Stomach (tissue), 8 donors: ENCODE measurements at regions not wholly inside any gene's neighbourhood (a gene's known extent, or its start where the extent isn't known, plus 50 kb on each side); places are given as distances from the start of the nearest gene placed in this dataset.
"Not testable (repeated sequence)": the region's sequence is repeated elsewhere in the genome, so short reads cannot be mapped to it uniquely, and the experiment has no call there.

Experiments
- DNase-seq, 2 donors: peaks; one replicate each; pipeline versions ENCODE4 v3.0.0 to v3.0.0-alpha.2; 2013 to 2019
- H3K27ac ChIP-seq, 5 donors: fragments of 200-600 bp in 4 of 5; sonication (generic) in 4 of 5; one replicate each; pipeline ENCODE4 v1.5.1; 2013 to 2019; ENCODE audit warnings: mild to moderate bottlenecking in 1 of 5, moderate library complexity in 1 of 5
- H3K27me3 ChIP-seq, 3 donors: fragments of 200-600 bp; sonication (generic); one replicate each; pipeline ENCODE4 v1.5.1; 2017 to 2019; ENCODE audit warnings: mixed run types in 1 of 3
- H3K36me3 ChIP-seq, 4 donors: fragments of 200-600 bp; sonication (generic); 1 replicate in 3 of 4; 2 replicates in 1 of 4; pipeline ENCODE4 v1.5.1; 2016 to 2019
- H3K4me1 ChIP-seq, 4 donors: fragments of 200-600 bp; sonication (generic); one replicate each; pipeline ENCODE4 v1.5.1; 2016 to 2019
- H3K4me3 ChIP-seq, 4 donors: fragments of 200-600 bp; sonication (generic) in 3 of 4; one replicate each; pipeline ENCODE4 v1.5.1; 2016 to 2019; ENCODE audit warnings: mild to moderate bottlenecking in 1 of 4
- H3K9me3 ChIP-seq, 4 donors: fragments of 200-600 bp; sonication (generic); one replicate each; pipeline ENCODE4 v1.5.1; 2016 to 2019
- EP300 ChIP-seq: sonication (generic); formaldehyde crosslinking; IDR thresholded peaks from one replicate; pipeline ENCODE4 v1.6.1; 2017; ENCODE audit warnings: antibody characterized with exemption
- POLR2A ChIP-seq, 4 donors: fragments of 450-650 bp; IDR thresholded peaks; one replicate each; pipeline ENCODE4 v1.6.1; 2016; ENCODE audit warnings: antibody characterized with exemption in 4 of 4, control low read depth in 2 of 4, mild to moderate bottlenecking in 1 of 4, moderate library complexity in 1 of 4
- POLR2AphosphoS5 ChIP-seq, 3 donors: sonication (generic); formaldehyde crosslinking; IDR thresholded peaks; one replicate each; pipeline ENCODE4 v1.6.1; 2016; ENCODE audit warnings: antibody characterized with exemption in 3 of 3
- WGBS, 5 donors: extraction: QIAGEN DNeasy Blood & Tissue Kit in 3 of 5; methylation state at CpG; one replicate each; pipeline versions ENCODE4 v1.1.5 to v1.1.7; 2013 to 2018; 5-methylcytosine and 5-hydroxymethylcytosine counted together
- intact Hi-C: fragments of 100-400 bp; cut with DNase I; formaldehyde crosslinking; loops from one replicate; pipeline ENCODE4 v1.15.1; 2023; ENCODE audit warnings: low total_unique reads
- TF ChIP-seq, protein P1 (sequence below), 7 experiments: fragments of 450-650 bp in 4 of 7; fragments of 200-600 bp in 3 of 7; sonication (generic) in 3 of 7; IDR thresholded peaks; one replicate each; pipeline ENCODE4 v1.5.1; 2016 to 2019; ENCODE audit warnings: antibody characterized with exemption in 7 of 7, control low read depth in 2 of 7, mild to moderate bottlenecking in 1 of 7
- donor health status: healthy with polysubstance abuse.
- donor health status: Bipolar disorder and iron deficiency.
- donor health status: healthy.

DNA sequence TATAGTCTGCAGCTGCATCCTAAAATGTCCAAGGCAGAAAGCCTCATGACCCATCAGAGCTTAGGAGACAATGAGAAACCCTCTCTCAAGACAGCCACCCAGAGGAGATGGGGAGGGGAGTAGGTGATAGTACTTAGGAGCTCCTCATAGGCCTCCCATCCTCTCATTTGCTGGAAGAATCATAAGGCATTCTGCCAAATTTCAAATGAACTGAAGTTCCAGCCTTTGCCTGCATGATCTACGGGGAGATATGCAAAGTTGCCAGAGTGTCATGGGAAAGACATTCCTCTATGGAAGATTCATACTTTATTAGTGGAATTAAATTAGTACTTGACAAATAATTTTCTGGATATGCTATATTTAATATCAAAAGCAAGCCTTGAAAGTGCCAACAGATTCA is 194.1 kb upstream of the GJE1 start:
- Histone ChIP-seq H3K27me3 (no peaks in the 10 kb centered on the region), H3K4me1 (no peaks in the 10 kb centered on the region), H3K36me3 (no peaks in the 10 kb centered on the region), H3K27ac (no peak overlapping the region), H3K4me3 (no peak overlapping the region), H3K9me3 (peaks cover 0 to 25% (median 9%) of the 10 kb centered on the region in 4 donors)
- WGBS, 5 donors: 72 to 91% (median 84%) methylated on average over 1 of the region's 1 CpG
- no peak for DNase-seq
- intact Hi-C loops: no loop called here
- TF ChIP-seq POLR2A (IDR thresholded peaks at IDR 0.05): no peak
- TF ChIP-seq, protein P1, sequence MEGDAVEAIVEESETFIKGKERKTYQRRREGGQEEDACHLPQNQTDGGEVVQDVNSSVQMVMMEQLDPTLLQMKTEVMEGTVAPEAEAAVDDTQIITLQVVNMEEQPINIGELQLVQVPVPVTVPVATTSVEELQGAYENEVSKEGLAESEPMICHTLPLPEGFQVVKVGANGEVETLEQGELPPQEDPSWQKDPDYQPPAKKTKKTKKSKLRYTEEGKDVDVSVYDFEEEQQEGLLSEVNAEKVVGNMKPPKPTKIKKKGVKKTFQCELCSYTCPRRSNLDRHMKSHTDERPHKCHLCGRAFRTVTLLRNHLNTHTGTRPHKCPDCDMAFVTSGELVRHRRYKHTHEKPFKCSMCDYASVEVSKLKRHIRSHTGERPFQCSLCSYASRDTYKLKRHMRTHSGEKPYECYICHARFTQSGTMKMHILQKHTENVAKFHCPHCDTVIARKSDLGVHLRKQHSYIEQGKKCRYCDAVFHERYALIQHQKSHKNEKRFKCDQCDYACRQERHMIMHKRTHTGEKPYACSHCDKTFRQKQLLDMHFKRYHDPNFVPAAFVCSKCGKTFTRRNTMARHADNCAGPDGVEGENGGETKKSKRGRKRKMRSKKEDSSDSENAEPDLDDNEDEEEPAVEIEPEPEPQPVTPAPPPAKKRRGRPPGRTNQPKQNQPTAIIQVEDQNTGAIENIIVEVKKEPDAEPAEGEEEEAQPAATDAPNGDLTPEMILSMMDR (IDR thresholded peaks at IDR 0.05): no peak
- TF ChIP-seq POLR2AphosphoS5 (IDR thresholded peaks at IDR 0.05): no peak
- TF ChIP-seq EP300: no peak

DNA sequence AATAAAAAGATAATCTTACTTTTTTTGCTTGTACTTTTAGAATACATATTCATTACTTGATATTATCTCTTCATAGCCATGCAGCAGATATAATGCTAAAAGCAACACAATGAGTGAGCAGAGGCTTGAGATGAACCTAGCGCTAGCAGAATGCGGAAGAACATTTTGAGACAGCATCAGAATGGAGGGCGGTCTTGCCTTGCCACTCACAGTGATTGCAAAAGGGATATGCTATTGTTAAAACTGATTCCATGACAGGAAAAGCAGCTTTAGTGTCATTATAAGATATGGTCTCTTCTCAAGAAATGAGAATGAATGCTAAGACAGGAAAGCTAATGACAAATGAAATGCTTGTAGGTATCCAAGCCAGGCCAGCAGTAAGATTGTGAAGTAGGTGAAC is 200.0 kb upstream of the GJE1 start:
- intact Hi-C loops: no loop called here
- H3K27ac ChIP-seq: no peak overlapping the region
- 52 to 95% (median 84%) methylated on average over 3 of the region's 3 CpGs for WGBS, 5 donors
- no peak for DNase-seq
- no peaks in the 10 kb centered on the region for H3K27me3 ChIP-seq
- TF ChIP-seq POLR2AphosphoS5 (IDR thresholded peaks at IDR 0.05) (no peak), POLR2A (IDR thresholded peaks at IDR 0.05) (no peak)
- TF ChIP-seq, protein P1 (IDR thresholded peaks at IDR 0.05): no peak
- peaks cover 0 to 4% (median 0%) of the 10 kb centered on the region in 4 donors for H3K9me3 ChIP-seq
- no peaks in the 10 kb centered on the region for H3K36me3 ChIP-seq
- H3K4me3 ChIP-seq: no peak overlapping the region
- H3K4me1 ChIP-seq: no peaks in the 10 kb centered on the region

DNA sequence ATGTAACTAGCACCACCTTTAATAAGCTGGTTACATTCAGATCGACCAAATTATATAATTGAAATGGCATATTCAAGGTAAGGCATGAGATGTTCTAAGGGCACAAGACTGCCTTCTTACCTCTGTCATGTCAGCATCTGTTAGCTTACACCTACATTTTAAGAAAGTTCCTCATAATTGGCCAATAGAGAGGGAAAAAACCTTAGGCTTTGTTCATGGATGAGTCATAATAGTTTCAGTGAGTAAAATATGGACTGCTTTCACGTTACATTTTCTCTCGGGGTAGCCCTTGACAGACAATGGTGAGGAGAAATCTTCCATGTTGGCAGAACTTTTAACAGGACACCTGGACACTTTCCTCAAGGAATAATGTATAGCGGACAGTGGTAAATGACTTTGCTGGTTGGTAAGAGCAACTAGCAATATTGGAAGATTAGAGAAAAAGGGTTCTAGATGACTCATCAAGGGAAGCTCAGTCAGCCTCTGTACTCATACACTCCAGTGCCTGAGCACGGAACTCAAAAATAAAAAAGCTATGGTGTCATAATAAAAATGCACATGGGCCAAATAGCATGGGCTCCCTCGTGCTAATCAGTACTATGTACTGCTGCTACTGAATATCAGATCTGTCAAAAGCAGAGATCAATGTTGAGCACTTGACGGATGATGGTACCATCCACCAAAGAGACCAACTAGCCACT is 206.4 kb upstream of the GJE1 start:
- H3K4me1 ChIP-seq, H3K36me3 ChIP-seq, H3K9me3 ChIP-seq, H3K27me3 ChIP-seq, H3K4me3 ChIP-seq, intact Hi-C loops, DNase-seq, H3K27ac ChIP-seq: not testable (repeated sequence)
- 61 to 83% (median 63%) methylated on average over 4 of the region's 7 CpGs for WGBS, 5 donors

DNA sequence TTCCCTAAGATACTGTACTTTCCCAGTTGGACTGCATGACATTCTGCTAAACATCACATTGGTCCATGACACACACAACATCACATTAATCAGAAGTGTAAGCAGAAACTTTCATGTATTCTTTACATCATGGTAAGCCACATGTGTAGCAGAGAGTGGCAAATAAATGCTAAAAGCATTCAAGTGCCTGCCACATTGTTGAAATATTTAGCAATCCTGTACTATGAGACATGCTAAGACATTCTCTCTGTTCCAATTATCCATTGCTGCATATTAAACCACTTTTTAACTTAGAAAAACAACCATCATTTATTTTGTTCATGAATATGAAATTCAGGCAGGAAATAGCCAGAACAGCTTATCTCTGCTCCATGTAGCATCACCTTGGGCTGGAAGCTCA is 207.7 kb upstream of the GJE1 start:
- intact Hi-C loops: no loop called here
- H3K27me3 ChIP-seq: no peaks in the 10 kb centered on the region
- H3K36me3 ChIP-seq: no peaks in the 10 kb centered on the region
- H3K4me3 ChIP-seq: no peak overlapping the region
- no peaks in the 10 kb centered on the region for H3K9me3 ChIP-seq
- H3K27ac ChIP-seq: no peak overlapping the region
- no peak for DNase-seq
- no peaks in the 10 kb centered on the region for H3K4me1 ChIP-seq
- TF ChIP-seq POLR2AphosphoS5 (IDR thresholded peaks at IDR 0.05): no peak
- TF ChIP-seq POLR2A (IDR thresholded peaks at IDR 0.05): no peak
- no peak for TF ChIP-seq EP300
- TF ChIP-seq, protein P1 (IDR thresholded peaks at IDR 0.05): no peak

DNA sequence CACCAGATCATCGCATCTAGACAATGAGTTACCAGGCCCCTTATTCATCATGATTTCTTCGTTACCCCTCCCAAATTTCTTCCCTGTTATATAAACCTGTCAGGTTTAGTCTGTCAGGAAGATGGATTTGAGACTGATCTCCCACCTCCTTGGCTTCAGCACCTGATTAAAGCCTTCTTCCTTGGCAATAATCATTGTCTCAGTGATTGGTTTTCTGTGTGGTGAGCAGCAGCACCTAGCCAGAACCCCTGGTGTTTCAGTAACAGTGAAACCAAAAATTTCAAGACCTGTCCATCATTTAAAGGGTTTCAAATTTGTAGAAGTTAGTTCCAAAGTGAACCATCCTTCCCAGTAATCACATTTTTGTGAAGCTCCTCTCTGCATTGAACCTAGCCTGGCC is 209.8 kb upstream of the GJE1 start:
- H3K9me3 ChIP-seq: no peaks in the 10 kb centered on the region
- WGBS, 5 donors: 69 to 76% (median 73%) methylated on average over 2 of the region's 2 CpGs
- no peak for DNase-seq
- no peaks in the 10 kb centered on the region for H3K4me1 ChIP-seq
- H3K36me3 ChIP-seq: no peaks in the 10 kb centered on the region
- no peak overlapping the region for H3K27ac ChIP-seq
- intact Hi-C loops: no loop called here
- TF ChIP-seq EP300 (no peak), POLR2A (IDR thresholded peaks at IDR 0.05) (no peak), POLR2AphosphoS5 (IDR thresholded peaks at IDR 0.05) (no peak)
- TF ChIP-seq, protein P1 (IDR thresholded peaks at IDR 0.05): no peak
- no peak overlapping the region for H3K4me3 ChIP-seq
- H3K27me3 ChIP-seq: no peaks in the 10 kb centered on the region

DNA sequence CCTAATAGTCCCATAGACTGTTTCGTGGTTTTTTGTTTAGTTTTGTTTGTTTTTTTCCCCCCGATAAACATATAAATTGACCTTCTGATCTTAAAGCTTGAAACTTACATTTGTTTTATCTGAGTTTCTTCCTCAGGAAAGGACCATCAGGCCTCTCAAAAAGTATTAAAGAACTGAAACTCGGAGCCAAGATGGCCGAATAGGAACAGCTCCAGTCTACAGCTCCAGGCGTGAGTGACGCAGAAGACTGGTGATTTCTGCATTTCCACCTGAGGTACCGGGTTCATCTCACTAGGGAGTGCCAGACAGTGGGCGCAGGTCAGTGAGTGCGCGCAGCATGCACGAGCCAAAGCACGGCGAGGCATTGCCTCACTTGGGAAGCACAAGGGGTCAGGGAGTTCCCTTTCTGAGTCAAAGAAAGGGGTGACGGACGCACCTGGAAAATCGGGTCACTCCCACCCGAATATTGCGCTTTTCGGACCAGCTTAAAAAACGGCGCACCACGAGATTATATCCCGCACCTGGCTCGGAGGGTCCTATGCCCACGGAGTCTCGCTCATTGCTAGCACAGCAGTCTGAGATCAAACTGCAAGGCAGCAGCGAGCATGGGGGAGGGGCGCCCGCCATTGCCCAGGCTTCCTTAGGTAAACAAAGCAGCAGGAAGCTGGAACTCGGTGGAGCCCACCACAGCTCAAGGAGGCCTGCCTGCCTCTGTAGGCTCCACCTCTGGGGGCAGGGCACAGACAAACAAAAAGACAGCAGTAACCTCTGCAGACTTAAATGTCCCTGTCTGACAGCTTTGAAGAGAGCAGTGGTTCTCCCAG is 215.8 kb upstream of the GJE1 start:
- H3K4me3 ChIP-seq, H3K27me3 ChIP-seq, H3K4me1 ChIP-seq, DNase-seq, intact Hi-C loops, H3K36me3 ChIP-seq, H3K27ac ChIP-seq, H3K9me3 ChIP-seq: not testable (repeated sequence)
- WGBS, 5 donors: 85 to 91% (median 88%) methylated on average over 24 to 30 of the region's 30 CpGs
